GM18498 (cell line): ENCODE measurements at regions not wholly inside any gene's neighbourhood (a gene's known extent, or its start where the extent isn't known, plus 50 kb on each side); places are given as distances from the start of the nearest gene placed in this dataset.
A peak's percentile ranks its signal among the peaks of the same experiment; 100 is the strongest.
"Not testable (repeated sequence)": the region's sequence is repeated elsewhere in the genome, so short reads cannot be mapped to it uniquely, and the experiment has no call there.

Experiments used
- ATAC-seq: cut with Tn5 transposase; IDR thresholded peaks from one replicate; pipeline ENCODE4 v1.9.1; 2021; ENCODE audit warnings: mild to moderate bottlenecking, moderate library complexity; ENCODE audit not compliant: unreplicated experiment

DNA sequence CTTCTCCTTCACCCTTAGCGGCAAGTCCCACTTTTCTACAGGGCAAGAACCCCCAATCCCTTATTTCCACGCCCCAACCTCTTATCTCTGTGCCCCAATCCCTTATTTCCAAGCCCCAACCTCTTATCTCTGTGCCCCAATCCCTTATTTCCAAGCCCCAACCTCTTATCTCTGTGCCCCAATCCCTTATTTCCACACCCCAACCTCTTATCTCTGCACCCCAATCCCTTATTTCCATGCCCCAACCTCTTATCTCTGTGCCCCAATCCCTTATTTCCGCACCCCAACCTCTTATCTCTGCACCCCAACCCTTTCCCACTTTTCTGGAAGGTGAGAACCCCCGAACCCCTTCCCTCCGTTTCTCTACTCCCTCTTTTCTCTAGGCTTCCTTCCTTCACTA is 116.1 kb upstream of the GJE1 start:
- not testable (repeated sequence) for ATAC-seq

DNA sequence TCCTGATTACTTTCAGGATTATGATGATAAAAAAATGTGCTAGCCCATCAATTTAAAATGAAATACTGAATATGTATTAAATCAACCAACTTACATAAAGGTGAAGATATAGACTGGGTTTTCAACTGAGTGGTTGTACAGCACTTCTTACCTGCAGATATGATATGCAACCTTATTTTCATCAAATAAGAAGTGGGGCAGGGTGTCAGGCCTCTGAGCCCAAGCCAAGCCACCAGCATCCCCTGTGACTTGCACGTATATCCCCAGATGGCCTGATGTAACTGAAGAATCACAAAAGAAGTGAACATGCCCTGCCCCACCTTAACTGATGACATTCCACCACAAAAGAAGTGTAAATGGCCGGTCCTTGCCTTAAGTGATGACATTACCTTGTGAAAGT is 117.3 kb upstream of the GJE1 start:
- ATAC-seq, result not testable (repeated sequence)

DNA sequence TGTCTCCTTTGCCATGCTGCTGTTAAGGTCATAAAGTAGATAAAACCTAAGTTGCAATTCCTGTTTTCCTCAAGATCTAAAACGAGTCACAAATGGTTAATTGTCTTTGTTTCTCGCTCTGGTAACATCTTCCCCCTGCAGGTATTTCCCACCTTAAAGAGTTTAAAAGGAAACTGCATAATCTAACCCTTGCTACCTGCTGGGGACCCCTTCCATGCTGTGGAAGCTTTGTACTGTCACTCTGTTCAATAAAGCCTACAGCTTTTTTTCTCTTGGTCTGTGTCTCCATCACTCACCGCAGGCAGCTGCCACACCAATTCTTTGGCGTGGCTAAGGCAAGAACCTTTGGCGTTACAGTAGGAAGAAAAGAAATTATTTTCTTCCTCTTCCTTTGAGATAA is 117.7 kb upstream of the GJE1 start:
- ATAC-seq, result no peak

DNA sequence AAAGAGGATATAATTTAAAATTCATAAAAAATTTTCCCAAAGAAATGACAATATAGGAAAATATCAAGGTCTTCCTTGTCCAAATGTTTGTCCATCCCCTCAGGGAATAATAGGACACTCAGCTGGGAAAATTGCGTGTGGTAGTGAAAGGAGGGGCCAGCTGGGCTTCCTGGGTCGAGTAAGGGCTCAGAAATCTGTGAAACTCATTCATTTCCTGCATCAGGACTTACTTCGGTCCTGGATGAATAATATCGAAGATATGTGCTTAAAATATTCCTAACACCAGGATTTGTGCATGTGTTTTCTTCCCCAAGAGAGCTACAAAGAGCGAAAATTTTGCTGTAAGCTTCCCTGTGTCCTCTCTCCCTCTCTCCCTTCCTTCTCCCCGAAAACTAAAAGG is 118.2 kb upstream of the GJE1 start:
- no peak for ATAC-seq

DNA sequence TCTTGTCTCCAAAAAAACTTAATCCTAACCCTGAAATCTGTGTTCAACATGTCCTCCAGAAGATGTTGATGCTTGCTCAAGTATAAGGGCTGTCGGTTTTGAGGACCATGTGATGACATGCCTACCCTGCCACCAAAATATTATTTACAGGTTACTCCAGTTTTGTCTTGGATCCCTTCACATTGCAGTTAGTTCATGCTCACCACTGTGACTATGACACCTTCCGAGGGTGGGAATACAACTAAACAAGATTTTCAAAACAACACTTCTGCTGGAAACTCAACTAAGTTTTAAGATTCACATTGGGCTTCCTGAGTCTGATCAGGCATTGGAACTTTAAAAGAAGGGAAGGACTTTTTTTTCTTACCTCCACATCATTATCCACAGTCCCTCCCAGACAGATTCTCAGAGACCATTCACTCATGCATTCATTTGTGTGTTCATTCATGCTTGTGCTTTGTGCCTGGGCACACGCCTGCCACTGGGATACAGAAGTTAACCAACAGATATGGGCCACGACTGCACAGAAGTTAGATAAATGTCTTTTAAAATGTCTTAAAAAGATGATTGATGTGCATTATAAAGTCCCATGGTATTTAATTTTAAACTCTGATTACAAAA is 118.7 kb upstream of the GJE1 start:
- no peak for ATAC-seq

DNA sequence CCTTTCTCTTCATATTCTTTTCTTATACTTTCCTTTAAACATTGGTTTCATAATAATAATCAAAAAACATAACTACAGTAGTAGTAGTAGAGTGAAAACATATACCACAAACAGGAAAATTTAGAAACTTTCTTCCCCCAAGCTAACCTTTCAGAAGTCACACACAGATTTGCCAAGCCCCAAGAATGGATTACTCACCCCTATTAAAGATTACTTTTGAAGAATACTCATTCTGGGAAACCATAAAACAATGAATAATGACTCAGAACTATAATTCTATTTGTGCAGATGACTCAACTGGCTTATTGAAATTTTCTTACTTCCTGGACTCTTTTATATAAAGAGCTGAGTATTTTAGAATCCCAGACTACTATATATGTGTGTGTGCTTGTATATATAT is 119.4 kb upstream of the GJE1 start:
- peak; percentile 73 for ATAC-seq

DNA sequence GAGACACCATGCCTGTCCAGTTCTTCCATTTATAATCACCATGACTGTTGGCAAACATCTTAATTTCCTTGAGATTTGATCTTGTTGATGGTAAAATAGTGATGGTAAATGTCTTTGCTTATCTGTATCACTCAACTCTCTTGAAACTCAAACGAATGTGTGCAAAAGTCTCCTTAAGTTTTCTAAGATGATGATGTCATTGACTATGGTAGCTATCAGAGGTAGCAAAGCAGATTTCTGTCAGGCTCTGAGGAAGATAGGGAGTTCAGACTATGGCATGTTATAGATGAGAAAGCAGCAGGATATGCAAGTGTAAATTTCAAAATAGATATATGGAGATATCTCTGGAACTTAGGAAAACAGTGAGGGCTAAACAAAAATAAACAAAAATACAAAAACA is 121.0 kb upstream of the GJE1 start:
- no peak for ATAC-seq

DNA sequence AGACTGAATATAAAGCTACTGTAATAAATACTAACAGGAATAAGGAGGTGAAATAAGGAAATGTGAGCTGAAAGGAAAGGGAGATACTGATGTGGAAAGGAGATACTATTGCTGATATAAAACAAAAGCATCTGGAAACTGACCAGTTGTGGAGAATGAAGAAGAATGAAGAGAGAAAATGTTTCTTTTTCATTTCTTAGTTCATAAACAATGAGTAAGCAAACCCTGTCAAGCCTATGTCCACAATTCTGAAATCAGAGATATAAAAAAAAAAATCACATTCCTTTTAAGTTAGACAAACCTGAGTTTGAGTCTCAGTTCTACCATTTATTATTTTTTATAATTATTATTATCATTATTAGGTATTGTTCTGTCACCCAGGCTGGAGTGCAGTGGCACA is 121.6 kb upstream of the GJE1 start:
- no peak for ATAC-seq

DNA sequence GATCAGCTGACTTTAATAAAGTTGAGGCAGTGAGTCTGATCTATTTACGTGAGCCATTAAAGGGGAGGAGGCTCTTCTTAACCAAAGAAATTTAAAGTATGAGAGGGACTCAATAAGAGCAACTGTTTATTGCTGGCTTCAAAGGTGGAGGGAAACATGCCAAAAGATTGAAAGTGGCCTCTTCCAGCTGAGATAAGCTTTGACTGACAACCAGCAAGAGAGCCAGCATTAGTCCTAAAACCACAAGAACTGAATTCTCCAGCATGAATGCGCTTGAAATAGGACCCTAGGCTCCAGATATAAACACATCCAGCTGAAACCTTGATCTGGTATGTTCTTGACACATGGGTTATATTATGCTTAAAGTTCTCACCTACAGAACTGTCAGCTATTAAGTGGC is 123.1 kb upstream of the GJE1 start:
- no peak for ATAC-seq

DNA sequence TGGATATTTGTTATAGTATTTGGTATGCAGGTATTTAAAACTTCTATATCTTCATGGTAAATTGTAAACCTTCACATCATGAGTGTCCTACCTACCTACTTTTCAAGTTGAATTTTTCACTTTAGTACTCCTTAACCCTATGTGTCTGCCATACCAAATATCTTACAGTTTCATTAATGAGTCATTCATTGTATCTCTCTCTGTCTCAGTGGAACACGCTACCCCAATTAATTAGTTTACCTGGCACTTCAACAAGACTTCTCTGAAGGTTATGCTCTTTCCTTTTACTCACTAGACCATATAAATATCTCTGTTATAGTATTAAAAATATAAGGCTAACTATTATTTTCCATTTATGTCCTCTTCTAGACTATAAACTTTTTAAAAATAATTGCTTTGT is 123.9 kb upstream of the GJE1 start:
- no peak for ATAC-seq

DNA sequence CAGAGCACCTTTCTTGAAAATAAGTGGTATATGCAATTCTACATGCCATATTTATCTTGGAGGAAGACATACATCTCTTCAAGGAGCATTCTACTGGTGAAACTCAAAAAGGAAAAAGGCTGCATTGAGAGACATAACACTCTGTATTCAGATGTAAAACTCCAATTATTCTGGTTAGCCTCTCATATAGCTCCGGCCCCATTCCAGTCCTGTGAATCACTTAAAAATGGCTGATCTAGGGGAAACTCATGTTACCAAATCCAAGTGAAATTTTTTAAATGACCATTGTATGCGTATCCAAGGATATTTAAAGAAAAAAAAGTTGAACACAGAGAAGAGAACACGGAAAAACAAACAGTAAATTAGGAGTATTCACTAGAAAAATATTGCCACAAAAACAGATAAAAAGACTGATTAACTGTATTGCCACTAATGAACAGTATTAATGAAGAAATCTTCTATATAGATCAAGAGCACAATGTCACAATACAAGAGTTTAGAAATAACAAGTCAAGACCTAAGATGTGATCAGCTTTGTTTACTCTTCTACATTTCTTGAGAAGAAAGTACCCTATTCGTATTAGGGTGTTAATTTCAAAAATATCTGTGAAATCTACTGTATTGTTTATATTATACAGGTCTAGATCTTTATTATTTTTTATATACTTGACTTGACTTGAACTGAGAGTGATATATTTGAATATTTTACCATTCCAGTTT is 124.5 kb upstream of the GJE1 start:
- ATAC-seq, result no peak

DNA sequence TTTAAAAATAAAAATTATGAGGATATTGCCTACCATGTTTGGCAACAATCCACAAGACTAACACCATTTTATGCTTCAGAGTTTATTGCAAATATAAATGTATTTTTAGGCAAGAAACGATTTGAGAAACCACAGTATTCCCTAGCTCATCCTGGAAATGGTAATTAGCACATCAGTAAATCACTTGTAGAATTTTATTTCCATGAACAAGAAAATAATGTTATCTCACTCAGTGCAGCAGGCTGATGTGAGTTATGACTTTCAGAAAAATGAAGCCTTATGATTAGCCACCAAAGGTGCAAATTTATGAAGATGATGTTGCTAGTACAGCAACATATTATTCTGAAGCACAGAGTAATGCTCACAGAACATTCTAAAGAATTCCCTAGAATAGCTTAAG is 127.7 kb upstream of the GJE1 start:
- no peak for ATAC-seq

DNA sequence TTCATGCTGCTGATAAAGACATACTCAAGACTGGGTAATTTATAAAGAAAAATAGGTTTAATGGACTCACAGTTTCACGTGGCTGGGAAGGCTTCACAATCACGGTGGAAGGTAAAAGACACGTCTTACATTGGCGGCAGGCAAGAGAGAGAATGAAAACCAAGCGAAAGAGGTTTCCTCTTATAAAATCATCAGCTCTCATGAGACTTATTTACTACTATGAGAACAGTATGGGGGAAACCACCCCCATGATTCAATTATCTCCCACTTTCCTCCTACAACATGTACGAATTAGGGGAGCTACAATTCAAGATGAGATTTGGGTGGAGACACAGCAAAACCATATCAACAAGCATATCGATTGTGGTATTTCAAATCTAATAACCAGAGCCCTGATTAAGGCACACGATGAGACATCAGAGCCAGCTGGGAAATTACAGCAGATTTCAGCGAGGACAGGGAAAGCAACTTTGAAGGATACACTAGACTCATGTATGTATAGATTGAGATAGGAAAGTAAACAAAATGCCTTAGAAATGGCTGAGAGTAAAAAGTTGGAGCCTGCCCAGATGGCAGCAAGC is 129.8 kb upstream of the GJE1 start:
- ATAC-seq, result no peak

DNA sequence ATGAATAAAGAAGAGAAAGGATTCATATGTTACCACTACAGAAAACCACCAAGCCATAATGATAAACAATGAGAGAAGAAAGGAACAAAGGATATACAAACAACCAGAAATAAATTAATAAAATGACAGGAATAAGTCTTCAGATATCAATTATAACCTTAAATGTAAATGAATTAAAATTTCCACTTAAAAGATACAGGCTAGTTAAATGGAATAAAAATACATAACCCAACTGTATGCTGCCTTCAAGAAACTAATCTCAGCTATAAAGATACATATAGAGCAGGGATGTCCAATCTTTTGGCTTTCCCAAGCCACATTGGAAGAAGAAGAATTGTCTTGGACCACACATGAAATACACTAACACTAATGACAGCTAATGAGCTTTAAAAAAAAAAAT is 135.9 kb upstream of the GJE1 start:
- no peak for ATAC-seq

DNA sequence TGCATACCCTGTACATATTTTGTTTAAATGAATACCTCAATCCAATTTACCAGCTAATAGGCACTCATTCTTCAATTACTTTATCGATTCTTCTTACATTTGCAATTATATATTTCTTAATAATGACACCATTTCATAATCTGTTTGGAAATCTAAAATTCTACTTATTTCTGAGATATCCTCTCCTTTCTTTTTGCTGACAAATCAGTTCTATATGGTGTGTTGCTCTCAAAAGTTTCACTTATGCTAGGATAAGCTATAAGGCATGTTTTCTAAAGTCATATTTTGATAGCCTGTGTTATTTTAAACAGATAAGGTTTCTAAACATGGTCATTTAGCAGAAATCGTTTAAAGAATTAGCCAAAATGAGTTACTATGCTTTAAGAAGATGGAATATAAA is 140.6 kb upstream of the GJE1 start:
- no peak for ATAC-seq

DNA sequence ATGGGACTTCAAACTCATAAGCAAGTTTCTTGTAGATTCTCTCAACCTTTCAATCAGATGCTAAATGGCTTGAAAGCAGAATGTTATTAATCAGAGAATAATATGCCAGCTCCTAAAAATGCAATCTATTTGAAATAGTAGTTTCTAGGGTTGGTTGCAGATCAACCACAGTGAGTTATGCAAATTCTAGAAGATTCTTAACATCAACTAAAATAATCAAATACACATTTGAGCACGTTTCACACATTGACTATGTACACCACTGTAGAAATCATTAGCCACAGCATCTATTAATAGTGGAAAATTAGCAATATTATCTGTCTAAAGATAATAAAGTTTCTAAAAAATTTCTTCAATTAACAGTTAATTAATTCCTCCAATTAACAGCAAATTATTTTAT is 141.9 kb upstream of the GJE1 start:
- ATAC-seq, result no peak

DNA sequence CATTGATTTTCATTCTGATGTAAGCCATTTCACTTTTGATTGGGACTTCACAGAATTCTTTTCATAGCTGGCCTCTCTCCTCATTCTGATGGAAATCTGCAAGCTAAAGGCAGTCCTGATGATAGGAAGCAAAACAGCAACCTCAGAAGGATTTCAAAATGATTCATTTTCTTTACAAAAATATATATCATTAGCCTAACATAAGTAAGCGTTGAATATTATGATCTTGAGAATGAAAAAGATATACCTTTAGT is 143.1 kb upstream of the GJE1 start:
- no peak for ATAC-seq

DNA sequence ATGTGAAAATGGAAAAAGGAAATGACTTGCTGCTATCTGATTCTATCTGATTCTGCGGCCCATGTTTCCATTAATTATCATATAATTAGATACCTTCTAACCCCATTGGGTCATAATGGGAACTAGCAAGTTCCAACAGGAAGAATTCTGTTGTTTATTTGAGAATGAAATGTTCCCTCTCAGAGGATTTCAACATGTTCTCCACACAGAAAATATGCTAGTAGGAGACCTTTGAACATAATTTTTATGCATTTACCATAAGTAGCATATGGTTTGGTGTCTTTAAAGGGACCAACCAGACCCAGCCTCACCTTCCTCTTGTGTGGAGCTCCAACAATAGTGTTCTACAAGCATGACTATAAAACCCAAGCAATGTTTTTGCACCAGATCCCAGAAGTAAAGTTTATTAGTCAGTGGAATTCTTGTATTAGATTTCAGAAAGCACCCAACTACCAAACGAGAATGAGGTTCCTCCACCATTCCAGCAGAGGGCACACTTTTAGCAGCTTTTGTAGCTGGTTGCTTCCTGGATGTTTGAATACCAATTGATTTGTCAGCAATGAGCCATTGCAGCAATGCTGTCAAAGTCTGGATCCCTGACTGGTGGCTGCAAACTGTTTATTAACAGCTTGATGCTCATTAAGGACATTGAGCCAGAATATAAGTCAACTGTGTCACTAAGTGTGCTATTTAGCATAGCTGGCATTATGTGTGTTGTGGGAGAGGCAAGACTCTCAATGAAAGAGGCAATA is 143.6 kb upstream of the GJE1 start:
- ATAC-seq, result peak; percentile 87

DNA sequence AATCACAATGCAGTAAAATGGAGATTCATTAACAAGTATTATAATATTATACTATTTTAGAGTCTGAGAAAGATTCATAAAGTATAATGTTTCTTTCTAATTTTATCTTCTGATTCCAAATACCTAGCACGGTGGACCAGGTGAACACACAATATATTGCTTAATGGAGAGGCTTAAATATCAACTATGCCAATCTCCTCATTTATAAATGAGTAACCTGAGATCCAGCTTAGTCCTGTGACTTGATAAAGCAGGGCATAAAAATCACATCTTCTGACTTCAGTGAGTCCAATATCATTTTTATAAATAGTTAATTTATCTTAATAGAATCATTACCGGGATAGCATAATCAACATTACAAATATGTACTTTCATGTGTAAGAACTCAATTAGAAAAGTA is 144.4 kb upstream of the GJE1 start:
- no peak for ATAC-seq

DNA sequence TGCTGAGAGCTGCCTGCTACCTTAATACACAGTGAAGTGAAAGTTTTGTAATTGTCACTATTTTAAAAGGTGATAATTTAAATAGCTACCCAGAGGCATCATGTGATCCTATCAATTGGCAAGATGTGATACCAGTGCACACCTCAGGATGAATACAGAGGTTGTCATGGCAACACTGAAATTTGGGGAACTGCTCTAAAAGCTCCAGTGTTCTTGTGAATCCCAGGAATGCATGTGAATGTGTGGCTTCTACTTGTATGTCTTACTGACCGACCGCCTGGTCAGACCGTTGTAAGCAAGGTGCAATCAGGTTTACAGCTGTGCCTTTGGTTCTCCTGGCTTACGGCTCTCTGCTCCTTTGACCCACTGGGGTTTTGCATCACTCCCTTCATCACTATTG is 146.3 kb upstream of the GJE1 start:
- ATAC-seq, result no peak

DNA sequence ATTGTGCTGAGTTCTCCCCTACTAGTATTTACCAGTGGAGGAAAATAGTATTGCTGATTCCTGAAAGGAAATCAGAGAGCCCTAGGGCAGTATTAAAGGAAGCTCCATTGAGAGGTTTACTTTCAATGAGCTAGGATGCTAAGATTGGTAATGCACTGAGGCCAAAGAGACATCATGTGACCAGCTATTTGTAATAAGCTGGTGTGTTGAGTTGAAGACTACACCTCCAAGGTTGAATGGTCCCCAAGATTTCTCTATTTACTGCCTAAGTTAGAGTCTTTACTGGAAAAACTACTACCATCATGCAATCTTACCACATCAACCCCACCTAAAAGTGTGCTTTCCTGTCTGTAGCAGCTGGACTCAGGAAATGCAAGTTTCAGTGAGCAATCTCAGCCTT is 151.5 kb upstream of the GJE1 start:
- no peak for ATAC-seq

DNA sequence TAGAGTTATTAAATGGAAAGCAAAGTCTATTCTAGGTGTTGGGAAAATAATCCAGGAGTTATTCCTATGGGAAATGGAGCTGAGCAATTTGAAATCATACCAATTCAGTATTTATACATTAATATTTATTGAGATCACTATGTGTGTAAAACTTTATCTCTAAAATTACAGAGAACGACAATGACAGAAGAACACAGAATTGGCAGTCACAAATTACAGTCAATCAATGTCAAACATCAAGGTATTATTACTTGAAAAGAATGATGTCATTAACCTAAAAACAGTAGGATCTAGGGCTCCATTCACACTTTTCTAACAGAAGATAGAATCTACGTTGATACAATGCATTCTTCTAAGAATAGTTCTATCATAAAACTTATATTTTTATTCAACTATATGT is 154.9 kb upstream of the GJE1 start:
- no peak for ATAC-seq
